Stomach (tissue), 8 donors: ENCODE measurements at regions not wholly inside any gene's neighbourhood (a gene's known extent, or its start where the extent isn't known, plus 50 kb on each side); places are given as distances from the start of the nearest gene placed in this dataset.

Source experiments
- DNase-seq, 2 donors: peaks; one replicate each; pipeline versions ENCODE4 v3.0.0 to v3.0.0-alpha.2; 2013 to 2019
- H3K27ac ChIP-seq, 5 donors: fragments of 200-600 bp in 4 of 5; sonication (generic) in 4 of 5; one replicate each; pipeline ENCODE4 v1.5.1; 2013 to 2019; ENCODE audit warnings: mild to moderate bottlenecking in 1 of 5, moderate library complexity in 1 of 5
- H3K27me3 ChIP-seq, 3 donors: fragments of 200-600 bp; sonication (generic); one replicate each; pipeline ENCODE4 v1.5.1; 2017 to 2019; ENCODE audit warnings: mixed run types in 1 of 3
- H3K36me3 ChIP-seq, 4 donors: fragments of 200-600 bp; sonication (generic); 1 replicate in 3 of 4; 2 replicates in 1 of 4; pipeline ENCODE4 v1.5.1; 2016 to 2019
- H3K4me1 ChIP-seq, 4 donors: fragments of 200-600 bp; sonication (generic); one replicate each; pipeline ENCODE4 v1.5.1; 2016 to 2019
- H3K4me3 ChIP-seq, 4 donors: fragments of 200-600 bp; sonication (generic) in 3 of 4; one replicate each; pipeline ENCODE4 v1.5.1; 2016 to 2019; ENCODE audit warnings: mild to moderate bottlenecking in 1 of 4
- H3K9me3 ChIP-seq, 4 donors: fragments of 200-600 bp; sonication (generic); one replicate each; pipeline ENCODE4 v1.5.1; 2016 to 2019
- CTCF ChIP-seq, 7 experiments: fragments of 450-650 bp in 4 of 7; fragments of 200-600 bp in 3 of 7; sonication (generic) in 3 of 7; IDR thresholded peaks; one replicate each; pipeline ENCODE4 v1.5.1; 2016 to 2019; ENCODE audit warnings: antibody characterized with exemption in 7 of 7, control low read depth in 2 of 7, mild to moderate bottlenecking in 1 of 7
- EP300 ChIP-seq: sonication (generic); formaldehyde crosslinking; IDR thresholded peaks from one replicate; pipeline ENCODE4 v1.6.1; 2017; ENCODE audit warnings: antibody characterized with exemption
- POLR2A ChIP-seq, 4 donors: fragments of 450-650 bp; IDR thresholded peaks; one replicate each; pipeline ENCODE4 v1.6.1; 2016; ENCODE audit warnings: antibody characterized with exemption in 4 of 4, control low read depth in 2 of 4, mild to moderate bottlenecking in 1 of 4, moderate library complexity in 1 of 4
- POLR2AphosphoS5 ChIP-seq, 3 donors: sonication (generic); formaldehyde crosslinking; IDR thresholded peaks; one replicate each; pipeline ENCODE4 v1.6.1; 2016; ENCODE audit warnings: antibody characterized with exemption in 3 of 3
- WGBS, 5 donors: extraction: QIAGEN DNeasy Blood & Tissue Kit in 3 of 5; methylation state at CpG; one replicate each; pipeline versions ENCODE4 v1.1.5 to v1.1.7; 2013 to 2018; 5-methylcytosine and 5-hydroxymethylcytosine counted together
- intact Hi-C: fragments of 100-400 bp; cut with DNase I; formaldehyde crosslinking; loops from one replicate; pipeline ENCODE4 v1.15.1; 2023; ENCODE audit warnings: low total_unique reads
- donor health status: healthy with polysubstance abuse.
- donor health status: Bipolar disorder and iron deficiency.
- donor health status: healthy.

GRCh38 chr12:60980558-60980957, 1279.6 kb upstream of the USP15 start:
- no peak for TF ChIP-seq POLR2A (IDR thresholded peaks at IDR 0.05)
- no peak for TF ChIP-seq CTCF (IDR thresholded peaks at IDR 0.05)
- no peak for TF ChIP-seq EP300
- no peak for TF ChIP-seq POLR2AphosphoS5 (IDR thresholded peaks at IDR 0.05)
- no peaks in the 10 kb centered on the region for H3K27me3 ChIP-seq
- WGBS, 5 donors, result 41 to 55% (median 46%) methylated on average over 1 of the region's 1 CpG
- no peak overlapping the region for H3K27ac ChIP-seq
- no peaks in the 10 kb centered on the region for H3K36me3 ChIP-seq
- no peak overlapping the region for H3K4me3 ChIP-seq
- no peak for DNase-seq
- intact Hi-C loops, result no loop called here
- no peaks in the 10 kb centered on the region for H3K4me1 ChIP-seq
- H3K9me3 ChIP-seq, result peaks cover 0 to 4% (median 0%) of the 10 kb centered on the region in 4 donors

- intact Hi-C loops, result no loop called here
- 31 to 56% (median 40%) methylated on average over 2 of the region's 2 CpGs for WGBS, 5 donors
Observed at GRCh38 chr12:60981473-60981872, 1278.7 kb upstream of the USP15 start.

GRCh38 chr12:60992087-60992486, 1268.1 kb upstream of the USP15 start:
- intact Hi-C loops, result no loop called here
- TF ChIP-seq POLR2A (IDR thresholded peaks at IDR 0.05), result no peak
- no peak for TF ChIP-seq EP300
- no peak for TF ChIP-seq CTCF (IDR thresholded peaks at IDR 0.05)
- no peak for TF ChIP-seq POLR2AphosphoS5 (IDR thresholded peaks at IDR 0.05)
- WGBS, 5 donors, result 73 to 85% (median 82%) methylated on average over 2 of the region's 2 CpGs

More at GRCh38 chr12:60981473-60981872, 1278.7 kb upstream of the USP15 start:
- Histone ChIP-seq H3K4me3 (no peak overlapping the region), H3K4me1 (no peaks in the 10 kb centered on the region), H3K9me3 (peaks cover 0 to 4% (median 0%) of the 10 kb centered on the region in 4 donors), H3K36me3 (no peaks in the 10 kb centered on the region), H3K27me3 (no peaks in the 10 kb centered on the region), H3K27ac (no peak overlapping the region)
- no peak for DNase-seq
- TF ChIP-seq CTCF (IDR thresholded peaks at IDR 0.05) (no peak), POLR2AphosphoS5 (IDR thresholded peaks at IDR 0.05) (no peak), EP300 (no peak), POLR2A (IDR thresholded peaks at IDR 0.05) (no peak)

GRCh38 chr12:60995256-60995825, 1264.9 kb upstream of the USP15 start:
- Histone ChIP-seq H3K27me3 (no peaks in the 10 kb centered on the region), H3K36me3 (no peaks in the 10 kb centered on the region), H3K4me1 (no peaks in the 10 kb centered on the region), H3K4me3 (no peak overlapping the region), H3K27ac (no peak overlapping the region), H3K9me3 (peaks cover 0 to 6% (median 0%) of the 10 kb centered on the region in 4 donors)
- WGBS, 5 donors, result 51 to 64% (median 60%) methylated on average over 1 of the region's 1 CpG
- TF ChIP-seq EP300 (no peak), CTCF (IDR thresholded peaks at IDR 0.05) (no peak), POLR2AphosphoS5 (IDR thresholded peaks at IDR 0.05) (no peak), POLR2A (IDR thresholded peaks at IDR 0.05) (no peak)
- intact Hi-C loops, result no loop called here
- DNase-seq, result no peak

More at GRCh38 chr12:60992087-60992486, 1268.1 kb upstream of the USP15 start:
- no peak for DNase-seq
- Histone ChIP-seq H3K27me3 (no peaks in the 10 kb centered on the region), H3K4me1 (no peaks in the 10 kb centered on the region), H3K9me3 (no peaks in the 10 kb centered on the region), H3K27ac (no peak overlapping the region), H3K36me3 (no peaks in the 10 kb centered on the region), H3K4me3 (no peak overlapping the region)
